SU-DHL-6 (cell line): ENCODE measurements at regions not wholly inside any gene's neighbourhood (a gene's known extent, or its start where the extent isn't known, plus 50 kb on each side); places are given as distances from the start of the nearest gene placed in this dataset.

ENCODE experiments used
- EZH2phosphoT487 ChIP-seq: fragments of 200-600 bp; sonication (generic), shearing (Covaris generic); conservative IDR thresholded peaks from 2 replicates; pipeline ENCODE4 v1.6.1; 2018; ENCODE audit warnings: mild to moderate bottlenecking, antibody characterized with exemption, low read length, moderate library complexity, mixed read lengths
- TF ChIP-seq, protein P1 (sequence below): fragments of 200-600 bp; sonication (generic); IDR thresholded peaks from one replicate; pipeline ENCODE4 v1.5.1; 2017; ENCODE audit warnings: antibody characterized with exemption, mild to moderate bottlenecking, low read length, moderate library complexity; ENCODE audit not compliant: insufficient read depth, poor library complexity, severe bottlenecking

DNA sequence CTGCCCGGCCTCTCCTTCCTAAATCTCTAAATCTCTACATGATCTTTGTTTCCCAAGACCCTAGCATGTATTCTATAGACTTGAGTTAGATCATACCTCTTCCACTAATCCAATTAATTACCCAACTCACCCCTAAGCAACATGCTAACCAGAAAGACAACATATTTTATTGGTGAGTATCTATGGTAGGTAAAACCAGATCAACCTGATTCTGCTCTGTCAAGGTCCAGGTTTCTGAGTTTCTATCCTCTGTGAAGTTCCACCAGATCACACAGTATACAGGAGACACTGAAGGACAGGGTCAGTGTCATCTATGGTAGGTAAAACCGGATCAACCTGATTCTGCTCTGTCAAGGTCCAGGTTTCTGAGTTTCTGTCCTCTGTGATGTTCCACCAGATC lies 363.2 kb upstream of the MARCKS start:
- TF ChIP-seq, protein P1, sequence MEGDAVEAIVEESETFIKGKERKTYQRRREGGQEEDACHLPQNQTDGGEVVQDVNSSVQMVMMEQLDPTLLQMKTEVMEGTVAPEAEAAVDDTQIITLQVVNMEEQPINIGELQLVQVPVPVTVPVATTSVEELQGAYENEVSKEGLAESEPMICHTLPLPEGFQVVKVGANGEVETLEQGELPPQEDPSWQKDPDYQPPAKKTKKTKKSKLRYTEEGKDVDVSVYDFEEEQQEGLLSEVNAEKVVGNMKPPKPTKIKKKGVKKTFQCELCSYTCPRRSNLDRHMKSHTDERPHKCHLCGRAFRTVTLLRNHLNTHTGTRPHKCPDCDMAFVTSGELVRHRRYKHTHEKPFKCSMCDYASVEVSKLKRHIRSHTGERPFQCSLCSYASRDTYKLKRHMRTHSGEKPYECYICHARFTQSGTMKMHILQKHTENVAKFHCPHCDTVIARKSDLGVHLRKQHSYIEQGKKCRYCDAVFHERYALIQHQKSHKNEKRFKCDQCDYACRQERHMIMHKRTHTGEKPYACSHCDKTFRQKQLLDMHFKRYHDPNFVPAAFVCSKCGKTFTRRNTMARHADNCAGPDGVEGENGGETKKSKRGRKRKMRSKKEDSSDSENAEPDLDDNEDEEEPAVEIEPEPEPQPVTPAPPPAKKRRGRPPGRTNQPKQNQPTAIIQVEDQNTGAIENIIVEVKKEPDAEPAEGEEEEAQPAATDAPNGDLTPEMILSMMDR, result no peak
- TF ChIP-seq EZH2phosphoT487, result no peak
